NCI-H446 treated with DMSO at 0.1 percent for 48 hours (cell line): ENCODE measurements at regions not wholly inside any gene's neighbourhood (a gene's known extent, or its start where the extent isn't known, plus 50 kb on each side); places are given as distances from the start of the nearest gene placed in this dataset.
A peak's percentile ranks its signal among the peaks of the same experiment; 100 is the strongest.

Experiments
- DNase-seq: peaks from one replicate; lab custom pipeline; 2025; lab: John Stamatoyannopoulos, UW

- no peak for DNase-seq
Measured at GRCh38 chr2:156087875-156088274, 244.6 kb downstream of the NR4A2 start.

GRCh38 chr2:156083763-156084493 lies 248.6 kb downstream of the NR4A2 start:
- no peak for DNase-seq

- no peak for DNase-seq
Measured at GRCh38 chr2:156079845-156080244, 252.7 kb downstream of the NR4A2 start.

- DNase-seq: no peak
Measured at GRCh38 chr2:156077041-156077742, 255.3 kb downstream of the NR4A2 start.

GRCh38 chr2:156065912-156066311 lies 266.6 kb downstream of the NR4A2 start:
- DNase-seq: no peak

- DNase-seq: no peak
Measured at GRCh38 chr2:156064540-156064939, 268.0 kb downstream of the NR4A2 start.

- DNase-seq: no peak
Measured at GRCh38 chr2:156057647-156058046, 274.9 kb downstream of the NR4A2 start.

GRCh38 chr2:156054983-156055382 lies 277.5 kb downstream of the NR4A2 start:
- no peak for DNase-seq

GRCh38 chr2:156046900-156047299 lies 285.6 kb downstream of the NR4A2 start:
- no peak for DNase-seq

GRCh38 chr2:156042895-156043294 lies 289.6 kb downstream of the NR4A2 start:
- DNase-seq: no peak

- no peak for DNase-seq
Measured at GRCh38 chr2:156038021-156038420, 294.5 kb downstream of the NR4A2 start.

- DNase-seq: no peak
Measured at GRCh38 chr2:156037482-156037881, 295.0 kb downstream of the NR4A2 start.

- no peak for DNase-seq
Measured at GRCh38 chr2:156031121-156031520, 301.4 kb downstream of the NR4A2 start.

- no peak for DNase-seq
Measured at GRCh38 chr2:156023229-156023869, 309.2 kb downstream of the NR4A2 start.

- peak; percentile 11 for DNase-seq
Measured at GRCh38 chr2:156021146-156022040, 311.1 kb downstream of the NR4A2 start.

- DNase-seq: no peak
Measured at GRCh38 chr2:156019341-156019740, 313.2 kb downstream of the NR4A2 start.

GRCh38 chr2:156017341-156017885 lies 315.1 kb downstream of the NR4A2 start:
- no peak for DNase-seq

GRCh38 chr2:156009293-156009692 lies 323.2 kb downstream of the NR4A2 start:
- DNase-seq: no peak

GRCh38 chr2:156006721-156007618 lies 325.6 kb downstream of the NR4A2 start:
- no peak for DNase-seq

GRCh38 chr2:156005999-156006712 lies 326.4 kb downstream of the NR4A2 start:
- no peak for DNase-seq
